ENCODE measurements at regions not wholly inside any gene's neighbourhood (a gene's known extent, or its start where the extent isn't known, plus 50 kb on each side); places are given as distances from the start of the nearest gene placed in this dataset.

GRCh38 chr11:27886857-27887256 lies 186.6 kb upstream of the BDNF start:
- Histone ChIP-seq H4K5ac (ENCODE audit: insufficient read length, low read depth, low read length) (no peak overlapping the region), H3K4ac (replicated peaks; ENCODE audit: insufficient read length, low read depth, low read length) (no peak overlapping the region), H2AFZ (ENCODE audit: low read length) (no peak overlapping the region), H4K8ac (ENCODE audit: extremely low read depth, insufficient read depth, low read length) (no peak overlapping the region), H2AK5ac (ENCODE audit: low read depth, low read length) (no peak overlapping the region), H3K36me3 (ENCODE audit: control insufficient read depth in 2 of 4, insufficient read depth in 4 of 4, low read length in 3 of 4) (no peaks in the 10 kb centered on the region), H3K23me2 (ENCODE audit: low read depth, low read length) (no peaks in the 10 kb centered on the region), H3K79me1 (ENCODE audit: low read depth, low read length) (no peaks in the 10 kb centered on the region), H3K4me1 (replicated peaks in 1 of 4; ENCODE audit: control insufficient read depth in 3 of 4, insufficient read depth in 4 of 4, low read length in 3 of 4) (no peaks in the 10 kb centered on the region), H3K9me3 (ENCODE audit: insufficient read depth in 2 of 2, low read depth in 1 of 2, low read length in 1 of 2) (no peaks in the 10 kb centered on the region), H3K4me2 (ENCODE audit: insufficient read depth in 1 of 2, low read depth in 2 of 2, low read length in 2 of 2) (no peak overlapping the region), H3K14ac (ENCODE audit: insufficient read length) (no peak overlapping the region), H2BK20ac (ENCODE audit: low read length) (no peak overlapping the region), H2BK120ac (replicated peaks; ENCODE audit: low read depth, low read length) (no peak overlapping the region), H3K27me3 (replicated peaks in 1 of 4; ENCODE audit: control insufficient read depth in 3 of 4, extremely low read depth in 1 of 4, insufficient read depth in 3 of 4, low read length in 3 of 4) (no peaks in the 10 kb centered on the region), H4K91ac (replicated peaks; ENCODE audit: insufficient read length, low read length) (no peak overlapping the region), H3K23ac (ENCODE audit: insufficient read length) (no peak overlapping the region), H3K4me3 (ENCODE audit: extremely low read depth in 1 of 4, insufficient read depth in 2 of 4, low read depth in 3 of 4, low read length in 4 of 4) (no peak overlapping the region), H3K56ac (replicated peaks; ENCODE audit: insufficient read length, low read depth, low read length) (no peak overlapping the region), H4K20me1 (replicated peaks in 1 of 2; ENCODE audit: control insufficient read depth in 1 of 2, insufficient read depth in 2 of 2, low read length in 2 of 2) (no peaks in the 10 kb centered on the region), H2BK15ac (ENCODE audit: low read length) (no peak overlapping the region), H3K18ac (ENCODE audit: extremely low read depth, low read length) (no peak overlapping the region), H3K27ac (ENCODE audit: low read depth, low read length) (no peak overlapping the region), H3K79me2 (ENCODE audit: control insufficient read depth in 1 of 2, insufficient read depth in 2 of 2, low read length in 2 of 2) (no peaks in the 10 kb centered on the region), H3K9ac (replicated peaks in 1 of 4; ENCODE audit: extremely low read depth in 1 of 4, low read depth in 3 of 4, low read length in 3 of 4) (no peak overlapping the region), H2BK5ac (ENCODE audit: low read depth, low read length) (no peak overlapping the region), H2BK12ac (ENCODE audit: low read depth, low read length) (no peak overlapping the region)
- ChIA-PET POLR2A (ENCODE audit: partially characterized antibody) (no interaction called here), CTCF (ENCODE audit: partially characterized antibody) (interaction anchor here (1.1 kb wide), 1 partner anchor 47 kb away, joined by 3 read pairs; no protein-coding TSS in a partner anchor)
- FAIRE-seq (no peak), DNase-seq (ENCODE audit: low read depth in 1 of 2, low spot score in 2 of 2) (no peak)
- TF ChIP-seq POU5F1 (IDR thresholded peaks at IDR 0.05; ENCODE audit: low read depth, low read length) (no peak), BACH1 (IDR thresholded peaks at IDR 0.05; ENCODE audit: low read length) (no peak), SAP30 (IDR thresholded peaks at IDR 0.05; ENCODE audit: insufficient read depth, insufficient replicate concordance, low read length) (no peak), CBX8 (IDR thresholded peaks at IDR 0.05; ENCODE audit: borderline replicate concordance, low read depth, low read length) (no peak), BCL11A (IDR thresholded peaks at IDR 0.05; ENCODE audit: low read depth in 2 of 2, low read length in 2 of 2) (no peak), POLR2AphosphoS5 (IDR thresholded peaks at IDR 0.05; ENCODE audit: low read depth, low read length) (no peak), GABPA (IDR thresholded peaks at IDR 0.05; ENCODE audit: borderline replicate concordance, insufficient read depth, low read length) (no peak), FOSL1 (IDR thresholded peaks at IDR 0.05; ENCODE audit: insufficient read depth, low read depth, low read length) (no peak), TEAD4 (IDR thresholded peaks at IDR 0.05; ENCODE audit: low read depth, low read length) (no peak), SIN3A (conservative IDR thresholded peaks at IDR 0.05 in 1 of 2, IDR thresholded peaks at IDR 0.05 in 1 of 2; ENCODE audit: low read depth in 1 of 2, low read length in 2 of 2) (no peak), MAX (IDR thresholded peaks at IDR 0.05) (no peak), HDAC6 (IDR thresholded peaks at IDR 0.05; ENCODE audit: low read depth, low read length) (no peak)
- WGBS, 2 experiments (ENCODE audit: extremely low coverage in 1 of 2, insufficient coverage in 1 of 2, insufficient read length in 1 of 2, insufficient replicate concordance in 2 of 2, low coverage in 1 of 2, low lambda C conversion rate in 2 of 2, missing lambda C conversion rate in 1 of 2) = 54% methylated on average over 3 of the region's 3 CpGs; no CpG with 5 or more reads in 1 of the 2 experiments
